Lung (tissue), 11 donors: ENCODE measurements at regions not wholly inside any gene's neighbourhood (a gene's known extent, or its start where the extent isn't known, plus 50 kb on each side); places are given as distances from the start of the nearest gene placed in this dataset.

Experiments used
- ATAC-seq: fragments of 200-7000 bp; cut with Tn5 transposase; one replicate; pipeline ENCODE4 v1.9.1; 2020; ENCODE audit warnings: moderate number of reproducible peaks; ENCODE audit not compliant: insufficient read depth, low FRiP score
- DNase-seq, 3 donors: peaks; one replicate each; pipeline ENCODE4 v3.0.0-alpha.2; 2013 to 2017
- H3K27ac ChIP-seq, 2 donors: one replicate each; pipeline ENCODE4 v1.5.1; 2013; ENCODE audit warnings: mild to moderate bottlenecking in 2 of 2, moderate library complexity in 2 of 2, control low read depth in 1 of 2, inconsistent platforms in 1 of 2, low read depth in 1 of 2, low read length in 1 of 2
- H3K27me3 ChIP-seq, 3 donors: one replicate each; pipeline ENCODE4 v1.5.1; 2013; ENCODE audit warnings: low read length in 2 of 3; ENCODE audit not compliant: control insufficient read depth in 3 of 3, insufficient read depth in 3 of 3
- H3K36me3 ChIP-seq, 4 donors: one replicate each; pipeline ENCODE4 v1.5.1; 2013; ENCODE audit warnings: low read length in 4 of 4, mild to moderate bottlenecking in 1 of 4, moderate library complexity in 1 of 4; ENCODE audit not compliant: control insufficient read depth in 4 of 4, insufficient read depth in 4 of 4
- H3K4me1 ChIP-seq, 5 donors: one replicate each; pipeline ENCODE4 v1.5.1; 2013; ENCODE audit warnings: low read length in 5 of 5, mild to moderate bottlenecking in 2 of 5, moderate library complexity in 1 of 5; ENCODE audit not compliant: control insufficient read depth in 5 of 5, insufficient read depth in 5 of 5
- H3K4me3 ChIP-seq: one replicate; pipeline ENCODE4 v1.5.1; 2013; ENCODE audit warnings: mild to moderate bottlenecking, control low read depth, moderate library complexity
- H3K9ac ChIP-seq, 2 donors: one replicate each; pipeline ENCODE4 v1.5.1; 2013; ENCODE audit warnings: low read length in 2 of 2, control low read depth in 1 of 2; ENCODE audit not compliant: insufficient read depth in 1 of 2
- H3K9me3 ChIP-seq, 4 donors: one replicate each; pipeline ENCODE4 v1.5.1; 2013; ENCODE audit warnings: low read length in 3 of 4, mild to moderate bottlenecking in 1 of 4, moderate library complexity in 1 of 4; ENCODE audit not compliant: control insufficient read depth in 4 of 4, insufficient read depth in 3 of 4
- WGBS, 2 donors: extraction: QIAGEN DNeasy Blood & Tissue Kit; methylation state at CpG; one replicate each; pipeline ENCODE4 v1.1.7; 2013; 5-methylcytosine and 5-hydroxymethylcytosine counted together
- TF ChIP-seq, protein P1 (sequence below): IDR thresholded peaks from 2 replicates; pipeline ENCODE4 v1.5.1; 2012; ENCODE audit warnings: mild to moderate bottlenecking; ENCODE audit errors: control extremely low read depth, extremely low read depth
- donor health status: control.
- donor health status: control.
- donor health status: Bipolar disorder and iron deficiency.
- donor health status: healthy.
- donor health status: DM: yes; HTN: yes; CAD: no.

DNA sequence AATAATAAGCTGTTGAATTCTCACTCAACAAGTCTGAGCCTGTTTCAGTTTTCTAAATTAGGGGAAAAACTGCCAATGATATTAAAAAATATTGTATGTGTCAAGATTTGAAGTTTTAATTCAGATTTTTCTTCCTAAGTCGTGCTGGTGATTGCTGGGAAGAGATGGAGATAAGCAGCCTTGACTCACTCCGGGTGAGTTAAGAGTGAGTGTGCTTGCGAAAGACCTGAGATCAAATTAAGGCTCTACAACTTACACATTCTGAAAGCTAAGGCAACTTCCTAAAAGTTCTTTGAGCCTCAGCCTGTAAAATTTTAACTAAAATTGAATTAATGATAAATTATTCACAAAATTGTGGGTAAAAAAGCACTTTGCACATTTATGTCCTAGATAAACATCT, 1441.2 kb downstream of the PCDH7 start:
- Histone ChIP-seq H3K36me3 (no peaks in the 10 kb centered on the region), H3K27ac (no peak overlapping the region), H3K27me3 (no peaks in the 10 kb centered on the region), H3K9me3 (no peaks in the 10 kb centered on the region), H3K4me1 (no peaks in the 10 kb centered on the region), H3K4me3 (no peak overlapping the region), H3K9ac (no peak overlapping the region)
- 48 to 59% methylated on average over 3 of the region's 3 CpGs for whole genome bisulfite sequencing, 2 donors
- no peak for DNase-seq
- TF ChIP-seq, protein P1, sequence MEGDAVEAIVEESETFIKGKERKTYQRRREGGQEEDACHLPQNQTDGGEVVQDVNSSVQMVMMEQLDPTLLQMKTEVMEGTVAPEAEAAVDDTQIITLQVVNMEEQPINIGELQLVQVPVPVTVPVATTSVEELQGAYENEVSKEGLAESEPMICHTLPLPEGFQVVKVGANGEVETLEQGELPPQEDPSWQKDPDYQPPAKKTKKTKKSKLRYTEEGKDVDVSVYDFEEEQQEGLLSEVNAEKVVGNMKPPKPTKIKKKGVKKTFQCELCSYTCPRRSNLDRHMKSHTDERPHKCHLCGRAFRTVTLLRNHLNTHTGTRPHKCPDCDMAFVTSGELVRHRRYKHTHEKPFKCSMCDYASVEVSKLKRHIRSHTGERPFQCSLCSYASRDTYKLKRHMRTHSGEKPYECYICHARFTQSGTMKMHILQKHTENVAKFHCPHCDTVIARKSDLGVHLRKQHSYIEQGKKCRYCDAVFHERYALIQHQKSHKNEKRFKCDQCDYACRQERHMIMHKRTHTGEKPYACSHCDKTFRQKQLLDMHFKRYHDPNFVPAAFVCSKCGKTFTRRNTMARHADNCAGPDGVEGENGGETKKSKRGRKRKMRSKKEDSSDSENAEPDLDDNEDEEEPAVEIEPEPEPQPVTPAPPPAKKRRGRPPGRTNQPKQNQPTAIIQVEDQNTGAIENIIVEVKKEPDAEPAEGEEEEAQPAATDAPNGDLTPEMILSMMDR: no peak
- no peak for ATAC-seq

GRCh38 chr4:32163125-32163524, 1443.0 kb downstream of the PCDH7 start:
- H3K4me1 ChIP-seq: no peaks in the 10 kb centered on the region
- H3K27ac ChIP-seq: no peak overlapping the region
- no peak overlapping the region for H3K4me3 ChIP-seq
- WGBS, 2 donors: 59 to 81% methylated on average over 3 of the region's 3 CpGs
- TF ChIP-seq, protein P1: no peak
- DNase-seq: no peak
- H3K9me3 ChIP-seq: no peaks in the 10 kb centered on the region
- no peaks in the 10 kb centered on the region for H3K36me3 ChIP-seq
- no peak overlapping the region for H3K9ac ChIP-seq
- H3K27me3 ChIP-seq: no peaks in the 10 kb centered on the region
- no peak for ATAC-seq

DNA sequence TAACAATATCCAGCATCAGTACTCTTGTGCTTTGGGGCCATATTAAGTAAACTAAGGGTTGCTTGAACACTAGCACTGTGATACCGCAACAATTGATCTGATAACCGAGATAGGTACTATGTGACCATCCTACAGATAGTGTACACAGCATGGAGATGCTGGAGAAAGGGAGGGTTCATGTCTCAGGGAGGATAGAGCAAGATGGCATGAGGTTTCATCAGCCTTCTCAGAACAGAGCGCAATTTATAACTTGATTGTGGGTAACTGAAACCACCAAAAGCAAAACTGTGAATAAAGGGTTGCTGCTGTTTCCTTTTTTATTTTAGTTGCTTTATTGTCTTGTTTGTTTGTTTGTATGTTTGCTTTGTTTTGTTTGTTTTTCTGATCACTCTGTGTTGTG, 1449.7 kb downstream of the PCDH7 start:
- WGBS, 2 donors: 92 to 93% methylated on average over 3 of the region's 3 CpGs

DNA sequence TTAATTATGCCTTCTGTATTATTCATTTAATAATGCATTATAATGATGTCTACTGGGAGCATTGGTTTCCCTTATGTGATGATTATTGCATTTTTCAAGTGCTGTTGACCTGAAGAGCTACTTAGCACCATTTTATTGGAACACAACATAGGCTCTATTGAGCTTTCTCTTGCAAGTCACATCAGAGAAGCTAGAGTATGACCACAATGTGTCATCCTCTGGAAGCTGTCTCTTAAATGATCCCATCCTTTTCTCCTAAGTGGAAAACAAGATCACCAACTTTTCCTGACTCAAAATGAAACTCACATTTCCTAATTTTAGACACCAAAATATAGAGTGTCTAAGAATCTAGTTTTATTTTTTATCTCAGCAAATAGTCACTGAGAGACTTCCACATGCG, 1451.9 kb downstream of the PCDH7 start:
- no peak overlapping the region for H3K27ac ChIP-seq
- no peak overlapping the region for H3K9ac ChIP-seq
- no peaks in the 10 kb centered on the region for H3K4me1 ChIP-seq
- no peak for ATAC-seq
- H3K36me3 ChIP-seq: no peaks in the 10 kb centered on the region
- no peak overlapping the region for H3K4me3 ChIP-seq
- no peaks in the 10 kb centered on the region for H3K27me3 ChIP-seq
- H3K9me3 ChIP-seq: peaks cover 0 to 5% (median 0%) of the 10 kb centered on the region in 4 donors
- no peak for DNase-seq
- TF ChIP-seq, protein P1: no peak
- WGBS, 2 donors: 92 to 95% methylated on average over 1 of the region's 1 CpG

More for the DNA sequence above, 1449.7 kb downstream of the PCDH7 start:
- no peaks in the 10 kb centered on the region for H3K4me1 ChIP-seq
- no peak for ATAC-seq
- H3K4me3 ChIP-seq: no peak overlapping the region
- H3K36me3 ChIP-seq: no peaks in the 10 kb centered on the region
- H3K27me3 ChIP-seq: no peaks in the 10 kb centered on the region
- peaks cover 0 to 5% (median 0%) of the 10 kb centered on the region in 4 donors for H3K9me3 ChIP-seq
- H3K27ac ChIP-seq: no peak overlapping the region
- no peak overlapping the region for H3K9ac ChIP-seq
- TF ChIP-seq, protein P1: no peak
- DNase-seq: no peak
